Panc1 (cell line): ENCODE measurements at regions not wholly inside any gene's neighbourhood (a gene's known extent, or its start where the extent isn't known, plus 50 kb on each side); places are given as distances from the start of the nearest gene placed in this dataset.

Experiments used
- ATAC-seq: fragments of 200-7000 bp; cut with Tn5 transposase; 2 replicates; pipeline ENCODE4 v1.9.1; 2020; ENCODE audit warnings: mild to moderate bottlenecking, moderate library complexity
- BruUV-seq: library from RNA; stranded (reverse); fragments of 400-500 nt; replicated peaks from 2 replicates; lab custom pipeline; 2021; lab: Mats Ljungman, UMichigan
- CTCF ChIA-PET: fragments of 300-600 bp; sonication (Branson Sonifier 250); formaldehyde crosslinking; loops from one replicate; lab custom pipeline; 2022; ENCODE audit warnings: antibody characterized with exemption; lab: Charles Lee
- POLR2A ChIA-PET: fragments of 300-600 bp; sonication (Branson Sonifier 250); formaldehyde crosslinking; loops from one replicate; lab custom pipeline; 2022; ENCODE audit warnings: antibody characterized with exemption; lab: Charles Lee
- DNase-seq: peaks from one replicate; pipeline ENCODE4 v3.0.0-alpha.2; 2010; ENCODE audit warnings: low read depth, low spot score
- H3K27ac ChIP-seq: 2 replicates; pipeline ENCODE4 v1.5.1; 2011; ENCODE audit warnings: mild to moderate bottlenecking, low read length, inconsistent platforms
- H3K27me3 ChIP-seq: fragments of 200-500 bp; sonication (Bioruptor generic); 2 replicates; pipeline ENCODE4 v1.6.0; 2014; ENCODE audit warnings: low read length, inconsistent platforms; ENCODE audit not compliant: control insufficient read depth, insufficient read depth
- H3K36me3 ChIP-seq: fragments of 200-500 bp; sonication (Bioruptor generic); 2 replicates; pipeline ENCODE4 v1.5.1; 2014; ENCODE audit warnings: inconsistent platforms, mild to moderate bottlenecking, low read length, moderate library complexity; ENCODE audit not compliant: control insufficient read depth, insufficient read depth
- H3K4me1 ChIP-seq: 2 replicates; pipeline ENCODE4 v1.5.1; 2011; ENCODE audit warnings: inconsistent platforms, mild to moderate bottlenecking, low read length, moderate library complexity; ENCODE audit not compliant: control insufficient read depth, insufficient read depth
- H3K4me3 ChIP-seq, 2 experiments: 2 replicates each; pipeline ENCODE4 v1.5.1; 2011 to 2012; ENCODE audit warnings: low read depth in 2 of 2, low read length in 2 of 2, mild to moderate bottlenecking in 2 of 2, inconsistent platforms in 1 of 2, moderate library complexity in 1 of 2
- H3K9me3 ChIP-seq: fragments of 200-500 bp; sonication (Bioruptor generic); 2 replicates; pipeline ENCODE4 v1.5.1; 2014; ENCODE audit warnings: low read depth, mild to moderate bottlenecking, inconsistent platforms, low read length, moderate library complexity; ENCODE audit not compliant: control insufficient read depth, insufficient read depth
- CTCF ChIP-seq: fragments of 450-650 bp; IDR thresholded peaks from 2 replicates; pipeline ENCODE4 v1.5.1; 2017; ENCODE audit warnings: mild to moderate bottlenecking
- POLR2AphosphoS5 ChIP-seq: IDR thresholded peaks from 2 replicates; pipeline ENCODE4 v1.6.1; 2012; ENCODE audit warnings: mild to moderate bottlenecking, low read depth, low read length, moderate library complexity
- REST ChIP-seq, 2 experiments: IDR thresholded peaks; 2 replicates each; pipeline ENCODE4 v1.6.1; 2011 to 2012; ENCODE audit warnings: low read depth in 2 of 2, control low read depth in 1 of 2, low read length in 1 of 2, mild to moderate bottlenecking in 1 of 2, moderate library complexity in 1 of 2; ENCODE audit not compliant: insufficient read depth in 1 of 2
- SIN3A ChIP-seq: IDR thresholded peaks from 2 replicates; pipeline ENCODE4 v1.6.1; 2012; ENCODE audit warnings: low read depth, mild to moderate bottlenecking, low read length, moderate library complexity, borderline replicate concordance; ENCODE audit not compliant: insufficient read depth
- TCF7L2 ChIP-seq: IDR thresholded peaks from 2 replicates; pipeline ENCODE4 v1.6.1; 2011; ENCODE audit warnings: mild to moderate bottlenecking, low read depth, low read length, inconsistent platforms
- in situ Hi-C: cut with HindIII; loops from 2 replicates; pipeline ENCODE4 v1.10.0; 2016; ENCODE audit warnings: low sequenced_read_pairs, low pct_unique_long_range_greater_than_20kb
- intact Hi-C: fragments of 100-400 bp; cut with micrococcal nuclease; formaldehyde crosslinking; loops from one replicate; pipeline ENCODE4 v1.10.0; 2022; ENCODE audit not compliant: unreplicated experiment

- peaks cover 4% of the 10 kb centered on the region; the same call in 1 of the 2 replicates for H3K27me3 ChIP-seq
- in situ Hi-C loops = no loop called here
- intact Hi-C loops = no loop called here
- TF ChIP-seq CTCF = no peak
- TF ChIP-seq TCF7L2 = no peak
- no peak for TF ChIP-seq REST (IDR thresholded peaks at IDR 0.05; ENCODE audit: insufficient read depth in 1 of 2, low read depth in 2 of 2, low read length in 1 of 2)
- no peak for TF ChIP-seq POLR2AphosphoS5
- no peak for TF ChIP-seq SIN3A
- no peak overlapping the region for H3K4me3 ChIP-seq
- no peaks in the 10 kb centered on the region for H3K9me3 ChIP-seq
- no peaks in the 10 kb centered on the region for H3K4me1 ChIP-seq
- no peak for ATAC-seq
- H3K36me3 ChIP-seq = no peaks in the 10 kb centered on the region
- CTCF ChIA-PET = no interaction called here
- POLR2A ChIA-PET = no interaction called here
- no TSS peak for BruUV-seq
- no peak overlapping the region for H3K27ac ChIP-seq
- no peak for DNase-seq
Observed at GRCh38 chr2:129623783-129624182, 355.7 kb upstream of the RAB6C start.

GRCh38 chr2:129627437-129627836 is 352.0 kb upstream of the RAB6C start:
- DNase-seq (no peak), ATAC-seq (no peak)
- in situ Hi-C loops (no loop called here), intact Hi-C loops (no loop called here)
- Histone ChIP-seq H3K4me1 (no peaks in the 10 kb centered on the region), H3K9me3 (no peaks in the 10 kb centered on the region), H3K27me3 (peaks cover 12% of the 10 kb centered on the region), H3K27ac (no peak overlapping the region), H3K4me3 (no peak overlapping the region), H3K36me3 (no peaks in the 10 kb centered on the region)
- CTCF ChIA-PET = no interaction called here
- POLR2A ChIA-PET = no interaction called here
- TF ChIP-seq SIN3A (no peak), TCF7L2 (no peak), CTCF (no peak), POLR2AphosphoS5 (no peak), REST (IDR thresholded peaks at IDR 0.05; ENCODE audit: insufficient read depth in 1 of 2, low read depth in 2 of 2, low read length in 1 of 2) (no peak)
- no TSS peak for BruUV-seq
